ENCODE measurements at regions not wholly inside any gene's neighbourhood (a gene's known extent, or its start where the extent isn't known, plus 50 kb on each side); places are given as distances from the start of the nearest gene placed in this dataset.
"Not testable (repeated sequence)": the region's sequence is repeated elsewhere in the genome, so short reads cannot be mapped to it uniquely, and the experiment has no call there.

GRCh38 chr10:78664929-78665553 lies 403.7 kb upstream of the ZMIZ1 start:
- peak; percentile 8 for DNase-seq

- DNase-seq = no peak
These were observed 395.8 kb upstream of the ZMIZ1 start for GRCh38 chr10:78672918-78673317.

GRCh38 chr10:78681141-78681540 lies 387.6 kb upstream of the ZMIZ1 start:
- DNase-seq = not testable (repeated sequence)

GRCh38 chr10:78681986-78682385 lies 386.8 kb upstream of the ZMIZ1 start:
- not testable (repeated sequence) for DNase-seq

GRCh38 chr10:78684947-78685346 lies 383.8 kb upstream of the ZMIZ1 start:
- no peak for DNase-seq

- DNase-seq = no peak
These were observed 383.2 kb upstream of the ZMIZ1 start for GRCh38 chr10:78685466-78686103.

- no peak for DNase-seq
These were observed 382.2 kb upstream of the ZMIZ1 start for GRCh38 chr10:78686444-78687060.

GRCh38 chr10:78687626-78688025 lies 381.1 kb upstream of the ZMIZ1 start:
- no peak for DNase-seq

GRCh38 chr10:78688230-78688900 lies 380.4 kb upstream of the ZMIZ1 start:
- DNase-seq = no peak

- DNase-seq = no peak
These were observed 379.7 kb upstream of the ZMIZ1 start for GRCh38 chr10:78688901-78689583.

- no peak for DNase-seq
These were observed 379.2 kb upstream of the ZMIZ1 start for GRCh38 chr10:78689584-78689935.

GRCh38 chr10:78690354-78691111 lies 378.2 kb upstream of the ZMIZ1 start:
- DNase-seq = no peak

GRCh38 chr10:78691301-78692030 lies 377.3 kb upstream of the ZMIZ1 start:
- no peak for DNase-seq

GRCh38 chr10:78692071-78692470 lies 376.7 kb upstream of the ZMIZ1 start:
- no peak for DNase-seq

- no peak for DNase-seq
These were observed 372.9 kb upstream of the ZMIZ1 start for GRCh38 chr10:78695846-78696245.

GRCh38 chr10:78696791-78697395 lies 371.9 kb upstream of the ZMIZ1 start:
- no peak for DNase-seq

- DNase-seq = no peak
These were observed 368.8 kb upstream of the ZMIZ1 start for GRCh38 chr10:78699971-78700370.

GRCh38 chr10:78700413-78700812 lies 368.4 kb upstream of the ZMIZ1 start:
- DNase-seq = no peak

- no peak for DNase-seq
These were observed 367.8 kb upstream of the ZMIZ1 start for GRCh38 chr10:78700816-78701520.

- DNase-seq = no peak
These were observed 366.6 kb upstream of the ZMIZ1 start for GRCh38 chr10:78702186-78702585.

GRCh38 chr10:78702876-78703275 lies 365.9 kb upstream of the ZMIZ1 start:
- no peak for DNase-seq
